CD4-positive, alpha-beta memory T cell (primary cell): ENCODE measurements at regions not wholly inside any gene's neighbourhood (a gene's known extent, or its start where the extent isn't known, plus 50 kb on each side); places are given as distances from the start of the nearest gene placed in this dataset.
"Not testable (repeated sequence)": the region's sequence is repeated elsewhere in the genome, so short reads cannot be mapped to it uniquely, and the experiment has no call there.

Source experiments
- CTCF ChIA-PET: fragments of 350-600 bp; sonication (Branson Sonifier 250); formaldehyde crosslinking; loops from one replicate; lab custom pipeline; 2021; ENCODE audit warnings: inconsistent platforms; ENCODE audit not compliant: partially characterized antibody; lab: Charles Lee
- POLR2A ChIA-PET: fragments of 350-600 bp; sonication (Branson Sonifier 250); formaldehyde crosslinking; loops from one replicate; lab custom pipeline; 2021; ENCODE audit not compliant: partially characterized antibody; lab: Charles Lee
- DNase-seq, 5 donors: peaks; one replicate each; pipeline versions ENCODE4 v3.0.0 to v3.0.0-alpha.2; 2020 to 2022; ENCODE audit warnings: mixed read lengths in 1 of 5
- H3K27ac ChIP-seq: one replicate; pipeline ENCODE4 v1.7.0; 2013; ENCODE audit warnings: low read depth, low read length
- H3K27me3 ChIP-seq: 2 replicates; pipeline ENCODE4 v1.7.0; 2013; ENCODE audit warnings: mild to moderate bottlenecking, low read length, moderate library complexity; ENCODE audit not compliant: insufficient read depth
- H3K36me3 ChIP-seq: 2 replicates; pipeline ENCODE4 v1.7.0; 2013; ENCODE audit warnings: mild to moderate bottlenecking, low read length, moderate library complexity; ENCODE audit not compliant: insufficient read depth
- H3K4me1 ChIP-seq: 2 replicates; pipeline ENCODE4 v1.7.0; 2013; ENCODE audit warnings: mild to moderate bottlenecking, low read length, moderate library complexity; ENCODE audit not compliant: insufficient read depth
- H3K4me3 ChIP-seq, 2 donors: one replicate each; pipeline ENCODE4 v1.7.0; 2013; ENCODE audit warnings: low read length in 2 of 2, mild to moderate bottlenecking in 1 of 2
- H3K9me3 ChIP-seq, 2 donors: one replicate each; pipeline ENCODE4 v1.7.0; 2013; ENCODE audit warnings: low read length in 2 of 2, control low read depth in 1 of 2; ENCODE audit not compliant: control insufficient read depth in 1 of 2
- H3K27ac Mint-ChIP-seq, 7 donors: one replicate each; pipeline ENCODE4 v1.8.0; 2020 to 2021; ENCODE audit warnings: mixed read lengths in 7 of 7, mild to moderate bottlenecking in 6 of 7, inconsistent platforms in 3 of 7, moderate library complexity in 3 of 7
- H3K27me3 Mint-ChIP-seq, 2 donors: one replicate each; pipeline ENCODE4 v1.8.0; 2020 to 2021; ENCODE audit warnings: mixed read lengths in 2 of 2
- H3K36me3 Mint-ChIP-seq, 2 donors: one replicate each; pipeline ENCODE4 v1.8.0; 2020 to 2021; ENCODE audit warnings: mixed read lengths in 2 of 2, inconsistent platforms in 1 of 2, mild to moderate bottlenecking in 1 of 2
- H3K4me1 Mint-ChIP-seq, 4 donors: one replicate each; pipeline ENCODE4 v1.8.0; 2020 to 2021; ENCODE audit warnings: mixed read lengths in 4 of 4, mild to moderate bottlenecking in 1 of 4
- H3K4me3 Mint-ChIP-seq, 8 donors: one replicate each; pipeline ENCODE4 v1.8.0; 2020 to 2021; ENCODE audit warnings: mixed read lengths in 8 of 8, mild to moderate bottlenecking in 7 of 8, moderate library complexity in 6 of 8, inconsistent platforms in 3 of 8
- H3K9me3 Mint-ChIP-seq, 8 donors: one replicate each; pipeline ENCODE4 v1.8.0; 2020 to 2021; ENCODE audit warnings: mixed read lengths in 8 of 8, mild to moderate bottlenecking in 5 of 8, inconsistent platforms in 3 of 8, moderate library complexity in 1 of 8
- intact Hi-C: fragments of 100-400 bp; cut with micrococcal nuclease; formaldehyde crosslinking; loops from one replicate; pipeline ENCODE4 v1.15.1; 2023

- Mint-ChIP-seq H3K36me3 (no peaks in the 10 kb centered on the region), H3K9me3 (peaks cover 0 to 5% (median 0%) of the 10 kb centered on the region in 8 donors), H3K27me3 (no peaks in the 10 kb centered on the region), H3K4me1 (no peaks in the 10 kb centered on the region), H3K27ac (no peak overlapping the region), H3K4me3 (no peak overlapping the region)
- H3K4me1 ChIP-seq, result no peaks in the 10 kb centered on the region
- H3K36me3 ChIP-seq, result no peaks in the 10 kb centered on the region
- no peak for DNase-seq
- POLR2A ChIA-PET, result no interaction called here
- H3K27me3 ChIP-seq, result no peaks in the 10 kb centered on the region
- CTCF ChIA-PET, result interaction anchor here (1.2 kb wide), 1 partner anchor 8 kb away, joined by 3 read pairs; no protein-coding TSS in a partner anchor
- no peak overlapping the region for H3K4me3 ChIP-seq
- no peaks in the 10 kb centered on the region for H3K9me3 ChIP-seq
- H3K27ac ChIP-seq, result no peak overlapping the region
- intact Hi-C loops, result no loop called here
These were observed 548.1 kb upstream of the HS3ST1 start for GRCh38 chr4:11976726-11977263.

- H3K4me3 Mint-ChIP-seq, result no peak overlapping the region
These were observed 544.6 kb upstream of the HS3ST1 start for GRCh38 chr4:11973270-11973669.

DNA sequence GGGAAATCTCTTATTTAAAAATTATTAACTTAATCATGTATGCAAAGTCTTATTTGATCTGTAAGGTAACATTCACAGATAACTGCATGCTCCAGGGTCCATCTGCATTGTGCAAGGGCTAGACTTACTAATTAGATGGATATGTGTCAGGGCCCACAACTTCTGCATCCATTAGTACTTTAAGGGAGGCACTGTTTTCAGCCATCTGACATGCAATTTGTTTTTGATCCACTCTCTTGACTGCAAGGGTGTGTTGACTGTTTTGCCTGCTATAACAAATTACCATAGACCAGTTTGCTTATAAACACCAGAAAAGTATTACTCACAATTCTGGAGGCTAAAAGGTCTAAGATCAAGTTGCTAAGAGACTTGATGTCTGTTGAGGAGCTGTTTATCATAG lies 542.1 kb upstream of the HS3ST1 start:
- no peaks in the 10 kb centered on the region for H3K27me3 Mint-ChIP-seq
- CTCF ChIA-PET, result no interaction called here
- intact Hi-C loops, result no loop called here
- H3K36me3 ChIP-seq, result no peaks in the 10 kb centered on the region
- H3K9me3 ChIP-seq, result no peaks in the 10 kb centered on the region
- no peak overlapping the region for H3K4me3 ChIP-seq
- no peaks in the 10 kb centered on the region for H3K4me1 ChIP-seq
- no peaks in the 10 kb centered on the region for H3K36me3 Mint-ChIP-seq
- no peak overlapping the region for H3K27ac Mint-ChIP-seq
- DNase-seq, result no peak
- peaks cover 2 to 7% (median 6%) of the 10 kb centered on the region in 8 donors for H3K9me3 Mint-ChIP-seq
- no peaks in the 10 kb centered on the region for H3K27me3 ChIP-seq
- POLR2A ChIA-PET, result no interaction called here
- H3K4me3 Mint-ChIP-seq, result no peak overlapping the region
- H3K27ac ChIP-seq, result no peak overlapping the region
- no peaks in the 10 kb centered on the region for H3K4me1 Mint-ChIP-seq

More at GRCh38 chr4:11973270-11973669, 544.6 kb upstream of the HS3ST1 start:
- no peaks in the 10 kb centered on the region for H3K4me1 Mint-ChIP-seq
- DNase-seq, result no peak
- H3K27ac ChIP-seq, result no peak overlapping the region
- no peak overlapping the region for H3K27ac Mint-ChIP-seq
- H3K27me3 Mint-ChIP-seq, result no peaks in the 10 kb centered on the region
- no peaks in the 10 kb centered on the region for H3K4me1 ChIP-seq
- no peak overlapping the region for H3K4me3 ChIP-seq
- intact Hi-C loops, result no loop called here
- no peaks in the 10 kb centered on the region for H3K36me3 ChIP-seq
- no peaks in the 10 kb centered on the region for H3K36me3 Mint-ChIP-seq
- H3K9me3 Mint-ChIP-seq, result peaks cover under 1 to 7% (median 4%) of the 10 kb centered on the region in 8 donors
- ChIA-PET POLR2A (no interaction called here), CTCF (no interaction called here)
- H3K9me3 ChIP-seq, result no peaks in the 10 kb centered on the region
- H3K27me3 ChIP-seq, result no peaks in the 10 kb centered on the region

DNA sequence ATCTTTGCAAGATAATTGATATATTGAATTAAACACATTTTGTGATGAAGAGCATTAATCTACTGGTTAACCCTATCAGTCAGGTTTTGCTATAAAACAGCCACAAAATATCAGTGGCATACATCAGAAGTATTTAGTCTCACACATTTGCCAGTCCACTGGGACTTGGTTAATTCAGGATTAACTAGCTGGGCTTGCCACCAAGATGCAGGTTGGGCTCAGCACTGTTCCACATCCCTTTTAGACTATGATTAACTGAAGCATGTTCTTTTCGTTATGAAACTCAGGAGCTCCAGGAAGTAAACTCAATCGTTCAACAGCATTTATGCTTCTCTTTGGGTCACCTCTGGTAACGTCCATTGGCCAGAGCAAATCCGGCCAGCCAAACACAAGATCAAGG lies 538.1 kb upstream of the HS3ST1 start:
- no peaks in the 10 kb centered on the region for H3K36me3 Mint-ChIP-seq
- no peak overlapping the region for H3K27ac ChIP-seq
- no peaks in the 10 kb centered on the region for H3K4me1 Mint-ChIP-seq
- ChIA-PET POLR2A (no interaction called here), CTCF (no interaction called here)
- H3K4me3 ChIP-seq, result no peak overlapping the region
- no peaks in the 10 kb centered on the region for H3K4me1 ChIP-seq
- H3K27me3 ChIP-seq, result no peaks in the 10 kb centered on the region
- intact Hi-C loops, result no loop called here
- no peaks in the 10 kb centered on the region for H3K36me3 ChIP-seq
- peaks cover 4 to 20% (median 7%) of the 10 kb centered on the region in 8 donors for H3K9me3 Mint-ChIP-seq
- H3K9me3 ChIP-seq, result no peaks in the 10 kb centered on the region
- DNase-seq, result no peak
- no peaks in the 10 kb centered on the region for H3K27me3 Mint-ChIP-seq
- H3K27ac Mint-ChIP-seq, result no peak overlapping the region
- H3K4me3 Mint-ChIP-seq, result no peak overlapping the region

DNA sequence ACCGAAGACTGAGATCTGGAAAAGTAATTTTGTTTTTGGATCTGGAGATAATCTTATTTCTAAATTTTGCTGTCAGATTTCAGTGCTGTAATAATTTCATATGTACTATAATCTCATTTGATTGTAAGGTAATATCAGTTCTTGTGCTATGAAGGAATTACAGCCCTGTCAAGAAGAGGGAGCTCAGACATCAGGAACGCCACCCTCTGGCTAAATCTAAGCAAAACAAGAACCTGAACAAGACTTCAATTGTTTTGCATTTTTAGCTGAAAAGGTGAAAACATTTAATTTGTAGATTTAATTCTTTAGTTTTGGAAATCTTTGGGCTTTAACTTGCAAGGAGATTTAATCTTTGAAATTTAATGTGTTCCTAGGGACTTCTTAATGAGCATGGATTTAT lies 525.4 kb upstream of the HS3ST1 start:
- Mint-ChIP-seq H3K9me3 (peaks cover 0 to 5% (median under 1%) of the 10 kb centered on the region in 8 donors), H3K4me1 (no peaks in the 10 kb centered on the region), H3K27me3 (no peaks in the 10 kb centered on the region), H3K4me3 (no peak overlapping the region), H3K36me3 (no peaks in the 10 kb centered on the region), H3K27ac (no peak overlapping the region)
- Histone ChIP-seq H3K27me3 (no peaks in the 10 kb centered on the region), H3K4me3 (no peak overlapping the region), H3K36me3 (no peaks in the 10 kb centered on the region), H3K4me1 (no peaks in the 10 kb centered on the region), H3K9me3 (no peaks in the 10 kb centered on the region), H3K27ac (no peak overlapping the region)
- DNase-seq, result no peak
- intact Hi-C loops, result no loop called here
- POLR2A ChIA-PET, result no interaction called here
- CTCF ChIA-PET, result no interaction called here

DNA sequence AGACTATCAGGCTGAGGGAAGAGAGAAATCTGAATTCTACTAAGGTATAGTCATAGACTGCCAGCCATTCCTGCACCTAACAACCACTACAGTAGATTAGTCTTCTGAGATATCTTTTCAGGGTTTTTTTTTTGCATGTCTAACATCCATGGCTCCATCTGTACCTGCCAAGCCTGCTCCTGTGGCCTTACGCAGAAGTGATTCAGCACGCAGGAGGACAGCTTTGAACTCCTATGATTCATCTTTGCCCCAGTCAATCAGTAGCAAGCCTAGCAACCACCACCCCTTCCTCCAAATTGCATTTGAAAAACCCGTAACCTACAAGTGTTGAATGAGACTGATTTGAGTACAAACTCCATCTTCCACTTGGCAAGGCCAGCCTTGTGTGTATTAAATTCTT lies 520.7 kb upstream of the HS3ST1 start:
- no peaks in the 10 kb centered on the region for H3K27me3 ChIP-seq
- intact Hi-C loops, result no loop called here
- no peaks in the 10 kb centered on the region for H3K4me1 ChIP-seq
- H3K27me3 Mint-ChIP-seq, result no peaks in the 10 kb centered on the region
- H3K27ac Mint-ChIP-seq, result no peak overlapping the region
- no peaks in the 10 kb centered on the region for H3K36me3 Mint-ChIP-seq
- H3K4me3 ChIP-seq, result no peak overlapping the region
- ChIA-PET CTCF (no interaction called here), POLR2A (no interaction called here)
- H3K36me3 ChIP-seq, result no peaks in the 10 kb centered on the region
- no peaks in the 10 kb centered on the region for H3K4me1 Mint-ChIP-seq
- H3K9me3 Mint-ChIP-seq, result peaks cover 0 to 5% (median 3%) of the 10 kb centered on the region in 8 donors
- no peak overlapping the region for H3K4me3 Mint-ChIP-seq
- H3K27ac ChIP-seq, result no peak overlapping the region
- DNase-seq, result no peak
- no peaks in the 10 kb centered on the region for H3K9me3 ChIP-seq

DNA sequence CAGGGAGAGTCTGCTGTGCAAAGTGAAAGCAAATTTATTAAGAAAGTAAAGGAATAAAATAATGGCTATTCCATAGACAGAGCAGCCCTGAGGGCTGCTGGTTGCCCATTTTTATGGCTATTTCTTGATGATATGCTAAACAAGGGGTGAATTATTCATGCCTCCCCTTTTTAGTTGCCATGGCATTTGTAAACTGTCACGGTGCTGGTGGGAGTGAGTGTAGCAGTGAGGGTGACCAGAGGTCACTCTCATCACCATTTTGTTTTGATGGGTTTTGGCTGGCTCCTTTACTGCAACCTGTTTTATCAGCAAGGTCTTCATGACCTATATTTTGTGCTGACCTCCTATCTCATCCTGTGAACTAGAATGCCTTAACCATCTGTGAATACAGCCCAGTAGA lies 518.9 kb upstream of the HS3ST1 start:
- H3K4me3 ChIP-seq, H3K36me3 ChIP-seq, H3K4me3 Mint-ChIP-seq, H3K27me3 ChIP-seq, H3K27ac Mint-ChIP-seq, H3K4me1 Mint-ChIP-seq, CTCF ChIA-PET, POLR2A ChIA-PET, H3K9me3 ChIP-seq, H3K27me3 Mint-ChIP-seq, DNase-seq, H3K4me1 ChIP-seq, intact Hi-C loops, H3K9me3 Mint-ChIP-seq, H3K27ac ChIP-seq, H3K36me3 Mint-ChIP-seq: not testable (repeated sequence)

DNA sequence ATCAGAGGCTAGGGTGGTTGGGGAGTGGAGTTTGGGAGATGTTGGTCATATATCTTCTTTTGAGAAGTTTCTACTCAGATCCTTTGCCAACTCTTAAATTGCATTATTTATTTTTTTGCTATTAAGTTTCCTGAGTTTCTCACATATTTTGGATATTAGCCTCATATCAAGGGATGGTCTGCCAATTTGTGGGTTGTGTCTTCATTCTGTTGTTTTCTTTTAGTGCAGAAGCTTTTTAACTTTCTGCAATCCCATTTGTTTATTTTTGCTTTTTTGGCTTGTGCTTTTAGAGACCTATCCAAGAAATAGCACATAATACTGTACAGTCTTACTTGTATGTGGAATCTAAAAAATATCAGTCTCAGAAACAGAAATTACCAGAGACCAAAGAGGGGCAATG lies 509.2 kb upstream of the HS3ST1 start:
- CTCF ChIA-PET, result no interaction called here
- no peaks in the 10 kb centered on the region for H3K4me1 ChIP-seq
- intact Hi-C loops, result no loop called here
- no peaks in the 10 kb centered on the region for H3K27me3 ChIP-seq
- no peaks in the 10 kb centered on the region for H3K4me1 Mint-ChIP-seq
- H3K27me3 Mint-ChIP-seq, result no peaks in the 10 kb centered on the region
- H3K9me3 ChIP-seq, result no peaks in the 10 kb centered on the region
- POLR2A ChIA-PET, result no interaction called here
- H3K36me3 Mint-ChIP-seq, result no peaks in the 10 kb centered on the region
- no peak overlapping the region for H3K4me3 Mint-ChIP-seq
- H3K36me3 ChIP-seq, result no peaks in the 10 kb centered on the region
- no peak overlapping the region for H3K27ac Mint-ChIP-seq
- DNase-seq, result no peak
- peaks cover 0 to 6% (median 3%) of the 10 kb centered on the region in 8 donors for H3K9me3 Mint-ChIP-seq
- no peak overlapping the region for H3K27ac ChIP-seq
- no peak overlapping the region for H3K4me3 ChIP-seq
